SK-N-SH (cell line): ENCODE measurements at regions not wholly inside any gene's neighbourhood (a gene's known extent, or its start where the extent isn't known, plus 50 kb on each side); places are given as distances from the start of the nearest gene placed in this dataset.
A peak's percentile ranks its signal among the peaks of the same experiment; 100 is the strongest.

Experiments
- CTCF ChIA-PET: fragments of 300-600, 350-600 bp; formaldehyde crosslinking; extraction: SDS; loops from one replicate; lab custom pipeline; 2021; lab: Yijun Ruan, JAX
- POLR2A ChIA-PET: fragments of 350-600 bp; sonication (Branson Sonifier 250); formaldehyde crosslinking; extraction: SDS; loops from one replicate; lab custom pipeline; 2020; ENCODE audit warnings: antibody characterized with exemption, inconsistent platforms; lab: Yijun Ruan, JAX
- DNase-seq: peaks from one replicate; pipeline ENCODE4 v3.0.0; 2012
- H2AFZ ChIP-seq: fragments of 200-600 bp; sonication (generic); 2 replicates; pipeline ENCODE4 v1.8.1; 2016; ENCODE audit warnings: antibody characterized with exemption, mild to moderate bottlenecking, low read depth
- H3F3A ChIP-seq: fragments of 200-600 bp; sonication (generic); replicated peaks from 2 replicates; pipeline ENCODE3; 2016; ENCODE audit warnings: antibody characterized with exemption, mild to moderate bottlenecking; ENCODE audit not compliant: insufficient read depth
- H3K27ac ChIP-seq, 2 experiments: fragments of 200-500 bp in 1 of 2; fragments of 200-600 bp in 1 of 2; sonication (Bioruptor generic) in 1 of 2; sonication (generic), shearing (Covaris generic) in 1 of 2; 2 replicates each; pipeline versions ENCODE4 v1.5.1 to v1.6.1; 2014 to 2016; ENCODE audit warnings: low read depth in 2 of 2, inconsistent platforms in 1 of 2, low read length in 1 of 2, mild to moderate bottlenecking in 1 of 2, mixed read lengths in 1 of 2
- H3K27me3 ChIP-seq: fragments of 200-600 bp; sonication (generic), shearing (Covaris generic); 2 replicates; pipeline ENCODE4 v1.6.1; 2016; ENCODE audit warnings: mixed run types; ENCODE audit not compliant: insufficient read depth
- H3K36me3 ChIP-seq, 2 experiments: fragments of 200-500 bp in 1 of 2; fragments of 200-600 bp in 1 of 2; sonication (Bioruptor generic) in 1 of 2; sonication (generic) in 1 of 2; replicated peaks in 1 of 2; 2 replicates each; pipeline versions ENCODE3 to v1.5.1; 2014 to 2016; ENCODE audit warnings: low read length in 1 of 2, mild to moderate bottlenecking in 1 of 2; ENCODE audit not compliant: insufficient read depth in 2 of 2, control insufficient read depth in 1 of 2
- H3K4me1 ChIP-seq, 2 experiments: fragments of 200-500 bp in 1 of 2; fragments of 200-600 bp in 1 of 2; sonication (Bioruptor generic) in 1 of 2; sonication (generic), shearing (Covaris generic) in 1 of 2; 2 replicates each; pipeline versions ENCODE4 v1.5.1 to v1.6.1; 2014 to 2016; ENCODE audit warnings: low read depth in 1 of 2, low read length in 1 of 2, mixed run types in 1 of 2; ENCODE audit not compliant: insufficient read depth in 2 of 2, control insufficient read depth in 1 of 2
- H3K4me2 ChIP-seq: fragments of 200-600 bp; sonication (generic), shearing (Covaris generic); 2 replicates; pipeline ENCODE4 v1.6.1; 2017; ENCODE audit warnings: mixed run types
- H3K4me3 ChIP-seq, 2 experiments: fragments of 200-500 bp in 1 of 2; fragments of 200-600 bp in 1 of 2; sonication (Bioruptor generic) in 1 of 2; sonication (generic), shearing (Covaris generic) in 1 of 2; 2 replicates each; pipeline versions ENCODE4 v1.5.1 to v1.8.1; 2014 to 2016; ENCODE audit warnings: low read depth in 2 of 2, inconsistent platforms in 1 of 2, low read length in 1 of 2, mild to moderate bottlenecking in 1 of 2, mixed read lengths in 1 of 2, moderate library complexity in 1 of 2
- H3K79me2 ChIP-seq: fragments of 200-600 bp; sonication (generic); 2 replicates; pipeline ENCODE4 v1.8.1; 2017; ENCODE audit warnings: mild to moderate bottlenecking; ENCODE audit not compliant: insufficient read depth
- H3K9ac ChIP-seq: fragments of 200-600 bp; sonication (generic); 2 replicates; pipeline ENCODE4 v1.6.1; 2017; ENCODE audit warnings: mixed run types
- H3K9me2 ChIP-seq: fragments of 200-600 bp; sonication (generic); 2 replicates; pipeline ENCODE4 v1.6.1; 2017; ENCODE audit warnings: mixed run types
- H3K9me3 ChIP-seq: fragments of 200-600 bp; sonication (generic); 2 replicates; pipeline ENCODE4 v1.6.1; 2017; ENCODE audit warnings: mixed run types, mild to moderate bottlenecking, moderate library complexity
- H4K20me1 ChIP-seq: fragments of 200-600 bp; sonication (generic); 2 replicates; pipeline ENCODE4 v1.6.1; 2017; ENCODE audit warnings: mild to moderate bottlenecking, mixed run types; ENCODE audit not compliant: insufficient read depth
- CHD2 ChIP-seq: fragments of 150-350 bp; IDR thresholded peaks from 2 replicates; pipeline ENCODE4 v1.6.1; 2018; ENCODE audit warnings: low read length; ENCODE audit not compliant: partially characterized antibody
- EP300 ChIP-seq, 2 experiments: IDR thresholded peaks; 2 replicates each; pipeline versions ENCODE4 v1.4.0 to v1.6.1; 2012; ENCODE audit warnings: borderline replicate concordance in 1 of 2, low read depth in 1 of 2, low read length in 1 of 2
- GABPA ChIP-seq: IDR thresholded peaks from 2 replicates; pipeline ENCODE4 v1.4.0; 2012; ENCODE audit warnings: low read depth, mild to moderate bottlenecking
- GATA2 ChIP-seq: sonication (generic); formaldehyde crosslinking; IDR thresholded peaks from 2 replicates; pipeline ENCODE4 v1.5.0; 2020; ENCODE audit warnings: mild to moderate bottlenecking, missing genetic modification reagents
- JUND ChIP-seq: IDR thresholded peaks from 2 replicates; pipeline ENCODE4 v1.4.0; 2012
- MAX ChIP-seq: IDR thresholded peaks from 2 replicates; pipeline ENCODE4 v1.4.0; 2012; ENCODE audit warnings: low read depth
- POLR2AphosphoS5 ChIP-seq: IDR thresholded peaks from 2 replicates; pipeline ENCODE4 v1.6.1; 2012; ENCODE audit warnings: low read depth, low read length
- RAD21 ChIP-seq: IDR thresholded peaks from 2 replicates; pipeline ENCODE4 v1.6.1; 2012; ENCODE audit warnings: mild to moderate bottlenecking, low read length
- RCOR1 ChIP-seq: fragments of 150-350 bp; IDR thresholded peaks from 2 replicates; pipeline ENCODE4 v1.6.1; 2017; ENCODE audit warnings: antibody characterized with exemption, low read length
- SIN3A ChIP-seq: IDR thresholded peaks from 2 replicates; pipeline ENCODE4 v1.6.1; 2012; ENCODE audit warnings: low read depth, mild to moderate bottlenecking, low read length, moderate library complexity, borderline replicate concordance
- SMC3 ChIP-seq: IDR thresholded peaks from 2 replicates; pipeline ENCODE4 v1.6.1; 2012; ENCODE audit warnings: low read depth, low read length, improper control_type of control experiment
- TAF1 ChIP-seq: IDR thresholded peaks from 2 replicates; pipeline ENCODE4 v1.6.1; 2012; ENCODE audit warnings: low read depth, mild to moderate bottlenecking, low read length, moderate library complexity, borderline replicate concordance
- TEAD4 ChIP-seq: IDR thresholded peaks from 2 replicates; pipeline ENCODE4 v1.4.0; 2012; ENCODE audit warnings: mild to moderate bottlenecking, borderline replicate concordance; ENCODE audit not compliant: insufficient read depth
- WGBS: methylation state at CpG from one replicate; pipeline ENCODE4 v1.1.6; 2017; ENCODE audit warnings: low lambda C conversion rate; 5-methylcytosine and 5-hydroxymethylcytosine counted together
- TF ChIP-seq, protein P1 (sequence below): fragments of 150-350 bp; IDR thresholded peaks from 2 replicates; pipeline ENCODE4 v1.6.1; 2016; ENCODE audit warnings: mild to moderate bottlenecking, low read depth, low read length
- TF ChIP-seq, protein P2 (sequence below): IDR thresholded peaks from 2 replicates; pipeline ENCODE4 v1.4.0; 2012; ENCODE audit warnings: low read depth, borderline replicate concordance
- TF ChIP-seq, protein P3 (sequence below): IDR thresholded peaks from 2 replicates; pipeline ENCODE4; 2012
- TF ChIP-seq, protein P4 (sequence below): fragments of 200-600 bp; sonication (generic); IDR thresholded peaks from 2 replicates; pipeline ENCODE4 v1.6.1; 2017; ENCODE audit warnings: antibody characterized with exemption, mild to moderate bottlenecking, moderate library complexity

DNA sequence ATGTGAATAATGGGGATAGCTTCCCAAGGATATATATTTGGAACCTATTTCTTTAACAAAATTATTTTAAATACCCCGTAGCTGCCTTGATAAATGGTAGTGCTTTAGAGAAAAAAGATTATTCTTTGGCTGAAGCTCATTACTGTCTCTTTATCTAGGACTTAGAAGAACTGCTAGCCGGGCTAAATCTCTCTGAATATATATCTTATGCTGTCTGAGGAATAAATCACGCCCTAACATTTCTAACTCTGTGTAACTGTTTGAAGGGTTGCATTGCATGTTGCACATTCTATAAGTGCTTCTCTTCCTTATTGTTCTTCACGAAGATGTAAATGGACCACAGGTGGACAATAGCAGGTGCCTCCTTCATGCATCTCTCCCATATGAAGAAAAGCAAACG is 585.0 kb upstream of the ZP4 start:
- CTCF ChIA-PET, result no interaction called here
- no peaks in the 10 kb centered on the region for H3F3A ChIP-seq
- WGBS, result 63% methylated on average over 5 of the region's 5 CpGs

DNA sequence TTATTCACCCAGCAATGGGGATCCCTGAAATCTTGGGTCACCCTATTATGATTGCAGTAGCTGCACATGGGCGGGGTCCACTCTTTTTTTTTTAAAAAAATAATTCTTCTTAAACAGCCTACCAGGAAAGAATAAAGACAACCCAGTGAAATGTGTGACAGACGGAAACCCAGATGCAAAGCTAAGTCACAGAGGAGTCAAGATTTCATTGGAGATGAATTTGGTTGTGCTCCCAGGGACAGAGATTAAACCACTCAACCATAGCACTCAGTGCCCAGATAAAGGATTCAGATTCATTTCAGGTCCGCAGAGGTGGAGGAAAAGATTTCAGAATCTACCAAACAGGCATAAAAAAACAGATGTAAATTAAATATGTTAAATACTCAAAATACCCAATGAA is 583.5 kb upstream of the ZP4 start:
- no peaks in the 10 kb centered on the region for H3F3A ChIP-seq
- H3K36me3 ChIP-seq, result no peaks in the 10 kb centered on the region
- no peaks in the 10 kb centered on the region for H3K9me3 ChIP-seq
- no peak overlapping the region for H2AFZ ChIP-seq
- WGBS, result 45% methylated on average over 3 of the region's 3 CpGs
- no peaks in the 10 kb centered on the region for H4K20me1 ChIP-seq
- H3K4me1 ChIP-seq, result peaks cover 0 to 18% of the 10 kb centered on the region in 2 experiments; a peak in 2 of 4 replicates
- H3K4me3 ChIP-seq, result no peak overlapping the region
- no peaks in the 10 kb centered on the region for H3K27me3 ChIP-seq
- no peaks in the 10 kb centered on the region for H3K79me2 ChIP-seq
- CTCF ChIA-PET, result no interaction called here
- TF ChIP-seq POLR2AphosphoS5, result no peak
- TF ChIP-seq EP300 (IDR thresholded peaks at IDR 0.05; ENCODE audit: borderline replicate concordance in 1 of 2, low read depth in 1 of 2, low read length in 1 of 2), result peak in 1 of 2 experiments; percentile 61; a peak in 1 of 4 replicates
- TF ChIP-seq, protein P1, sequence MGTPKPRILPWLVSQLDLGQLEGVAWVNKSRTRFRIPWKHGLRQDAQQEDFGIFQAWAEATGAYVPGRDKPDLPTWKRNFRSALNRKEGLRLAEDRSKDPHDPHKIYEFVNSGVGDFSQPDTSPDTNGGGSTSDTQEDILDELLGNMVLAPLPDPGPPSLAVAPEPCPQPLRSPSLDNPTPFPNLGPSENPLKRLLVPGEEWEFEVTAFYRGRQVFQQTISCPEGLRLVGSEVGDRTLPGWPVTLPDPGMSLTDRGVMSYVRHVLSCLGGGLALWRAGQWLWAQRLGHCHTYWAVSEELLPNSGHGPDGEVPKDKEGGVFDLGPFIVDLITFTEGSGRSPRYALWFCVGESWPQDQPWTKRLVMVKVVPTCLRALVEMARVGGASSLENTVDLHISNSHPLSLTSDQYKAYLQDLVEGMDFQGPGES, result no peak
- TF ChIP-seq RCOR1, result 0 out of 2 replicates have a peak, but pooled peaks have one; percentile 25
- TF ChIP-seq, protein P2, sequence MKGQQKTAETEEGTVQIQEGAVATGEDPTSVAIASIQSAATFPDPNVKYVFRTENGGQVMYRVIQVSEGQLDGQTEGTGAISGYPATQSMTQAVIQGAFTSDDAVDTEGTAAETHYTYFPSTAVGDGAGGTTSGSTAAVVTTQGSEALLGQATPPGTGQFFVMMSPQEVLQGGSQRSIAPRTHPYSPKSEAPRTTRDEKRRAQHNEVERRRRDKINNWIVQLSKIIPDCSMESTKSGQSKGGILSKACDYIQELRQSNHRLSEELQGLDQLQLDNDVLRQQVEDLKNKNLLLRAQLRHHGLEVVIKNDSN, result no peak
- TF ChIP-seq, protein P3, sequence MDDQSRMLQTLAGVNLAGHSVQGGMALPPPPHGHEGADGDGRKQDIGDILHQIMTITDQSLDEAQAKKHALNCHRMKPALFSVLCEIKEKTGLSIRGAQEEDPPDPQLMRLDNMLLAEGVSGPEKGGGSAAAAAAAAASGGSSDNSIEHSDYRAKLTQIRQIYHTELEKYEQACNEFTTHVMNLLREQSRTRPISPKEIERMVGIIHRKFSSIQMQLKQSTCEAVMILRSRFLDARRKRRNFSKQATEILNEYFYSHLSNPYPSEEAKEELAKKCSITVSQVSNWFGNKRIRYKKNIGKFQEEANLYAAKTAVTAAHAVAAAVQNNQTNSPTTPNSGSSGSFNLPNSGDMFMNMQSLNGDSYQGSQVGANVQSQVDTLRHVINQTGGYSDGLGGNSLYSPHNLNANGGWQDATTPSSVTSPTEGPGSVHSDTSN, result no peak
- TF ChIP-seq GATA2 (CRISPR knock-in tag), result peak; percentile 35; the same call in 1 of the 2 replicates
- TF ChIP-seq GABPA, result no peak
- no peak for TF ChIP-seq TEAD4
- no peak for TF ChIP-seq TAF1
- TF ChIP-seq RAD21, result peak; percentile 23
- no peak for TF ChIP-seq MAX
- H3K9ac ChIP-seq, result no peak overlapping the region
- POLR2A ChIA-PET, result no interaction called here
- DNase-seq, result peak; percentile 47
- no peak overlapping the region for H3K4me2 ChIP-seq
- H3K9me2 ChIP-seq, result no peaks in the 10 kb centered on the region
- peak overlapping the region in 1 of 2 experiments; percentile 86; a peak in 2 of 4 replicates for H3K27ac ChIP-seq

More for the DNA sequence above, 585.0 kb upstream of the ZP4 start:
- no peak overlapping the region for H3K9ac ChIP-seq
- H3K9me2 ChIP-seq, result no peaks in the 10 kb centered on the region
- H3K27me3 ChIP-seq, result no peaks in the 10 kb centered on the region
- no peaks in the 10 kb centered on the region for H3K9me3 ChIP-seq
- H3K27ac ChIP-seq, result peak overlapping the region in 1 of 2 experiments; percentile 86; a peak in 2 of 4 replicates
- H3K36me3 ChIP-seq, result no peaks in the 10 kb centered on the region
- no peaks in the 10 kb centered on the region for H3K79me2 ChIP-seq
- no peak overlapping the region for H3K4me2 ChIP-seq
- no peak for DNase-seq
- H4K20me1 ChIP-seq, result no peaks in the 10 kb centered on the region
- no peak overlapping the region for H3K4me3 ChIP-seq
- TF ChIP-seq, protein P4, sequence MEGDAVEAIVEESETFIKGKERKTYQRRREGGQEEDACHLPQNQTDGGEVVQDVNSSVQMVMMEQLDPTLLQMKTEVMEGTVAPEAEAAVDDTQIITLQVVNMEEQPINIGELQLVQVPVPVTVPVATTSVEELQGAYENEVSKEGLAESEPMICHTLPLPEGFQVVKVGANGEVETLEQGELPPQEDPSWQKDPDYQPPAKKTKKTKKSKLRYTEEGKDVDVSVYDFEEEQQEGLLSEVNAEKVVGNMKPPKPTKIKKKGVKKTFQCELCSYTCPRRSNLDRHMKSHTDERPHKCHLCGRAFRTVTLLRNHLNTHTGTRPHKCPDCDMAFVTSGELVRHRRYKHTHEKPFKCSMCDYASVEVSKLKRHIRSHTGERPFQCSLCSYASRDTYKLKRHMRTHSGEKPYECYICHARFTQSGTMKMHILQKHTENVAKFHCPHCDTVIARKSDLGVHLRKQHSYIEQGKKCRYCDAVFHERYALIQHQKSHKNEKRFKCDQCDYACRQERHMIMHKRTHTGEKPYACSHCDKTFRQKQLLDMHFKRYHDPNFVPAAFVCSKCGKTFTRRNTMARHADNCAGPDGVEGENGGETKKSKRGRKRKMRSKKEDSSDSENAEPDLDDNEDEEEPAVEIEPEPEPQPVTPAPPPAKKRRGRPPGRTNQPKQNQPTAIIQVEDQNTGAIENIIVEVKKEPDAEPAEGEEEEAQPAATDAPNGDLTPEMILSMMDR, result no peak
- TF ChIP-seq SMC3, result no peak
- no peak for TF ChIP-seq SIN3A
- TF ChIP-seq JUND, result no peak
- no peak for TF ChIP-seq CHD2
- H3K4me1 ChIP-seq, result peaks cover 0 to 18% of the 10 kb centered on the region in 2 experiments; a peak in 2 of 4 replicates
- no peak overlapping the region for H2AFZ ChIP-seq
- POLR2A ChIA-PET, result no interaction called here
